Thyroid gland (tissue), 4 donors: ENCODE measurements at regions not wholly inside any gene's neighbourhood (a gene's known extent, or its start where the extent isn't known, plus 50 kb on each side); places are given as distances from the start of the nearest gene placed in this dataset.

Source experiments
- DNase-seq, 2 donors: peaks; one replicate each; pipeline ENCODE4 v3.0.0-alpha.2; 2019
- H3K27ac ChIP-seq, 3 donors: fragments of 200-600 bp; sonication (generic); 1 replicate in 2 of 3; 2 replicates in 1 of 3; pipeline ENCODE4 v1.5.1; 2016 to 2019; ENCODE audit warnings: mild to moderate bottlenecking in 1 of 3, moderate library complexity in 1 of 3
- H3K27me3 ChIP-seq: fragments of 200-600 bp; sonication (generic); one replicate; pipeline ENCODE4 v1.5.1; 2019
- H3K36me3 ChIP-seq, 2 donors: fragments of 200-600 bp; sonication (generic); one replicate each; pipeline ENCODE4 v1.5.1; 2016 to 2019
- H3K4me1 ChIP-seq, 2 donors: fragments of 200-600 bp; sonication (generic); one replicate each; pipeline ENCODE4 v1.5.1; 2017 to 2019
- H3K4me3 ChIP-seq, 3 donors: fragments of 200-600 bp; sonication (generic); replicated peaks in 1 of 3; 1 replicate in 2 of 3; 2 replicates in 1 of 3; pipeline ENCODE4 v1.5.1; 2016; ENCODE audit warnings: mild to moderate bottlenecking in 1 of 3
- H3K9me3 ChIP-seq: fragments of 200-600 bp; sonication (generic); one replicate; pipeline ENCODE4 v1.5.1; 2017
- CTCF ChIP-seq, 6 experiments: fragments of 200-600 bp in 3 of 6; fragments of 450-650 bp in 3 of 6; sonication (generic) in 3 of 6; IDR thresholded peaks; one replicate each; pipeline ENCODE4 v1.5.1; 2016 to 2019; ENCODE audit warnings: antibody characterized with exemption in 6 of 6, mild to moderate bottlenecking in 2 of 6, inconsistent platforms in 1 of 6, moderate library complexity in 1 of 6
- POLR2A ChIP-seq, 2 donors: fragments of 450-650 bp; IDR thresholded peaks; one replicate each; pipeline ENCODE4 v1.6.1; 2017; ENCODE audit warnings: antibody characterized with exemption in 2 of 2, mild to moderate bottlenecking in 2 of 2, moderate library complexity in 1 of 2
- WGBS, 2 donors: methylation state at CpG; one replicate each; pipeline ENCODE4 v1.1.5; 2017; 5-methylcytosine and 5-hydroxymethylcytosine counted together
- intact Hi-C: fragments of 100-400 bp; cut with DNase I; formaldehyde crosslinking; loops from one replicate; pipeline ENCODE4 v1.15.1; 2023

- intact Hi-C loops, result no loop called here
- WGBS, 2 donors, result 90 to 92% methylated on average over 4 of the region's 4 CpGs
Measured at GRCh38 chr20:60123652-60124051, 165.4 kb downstream of the CDH26 start.

GRCh38 chr20:60124776-60125381 is 166.7 kb downstream of the CDH26 start:
- Histone ChIP-seq H3K4me3 (no peak overlapping the region), H3K27me3 (no peaks in the 10 kb centered on the region), H3K9me3 (no peaks in the 10 kb centered on the region), H3K4me1 (no peaks in the 10 kb centered on the region), H3K36me3 (no peaks in the 10 kb centered on the region), H3K27ac (no peak overlapping the region)
- whole genome bisulfite sequencing, 2 donors, result 82 to 87% methylated on average over 3 of the region's 3 CpGs
- no peak for TF ChIP-seq CTCF (IDR thresholded peaks at IDR 0.05)
- TF ChIP-seq POLR2A (IDR thresholded peaks at IDR 0.05), result no peak
- no peak for DNase-seq
- intact Hi-C loops, result no loop called here

More at GRCh38 chr20:60123652-60124051, 165.4 kb downstream of the CDH26 start:
- TF ChIP-seq CTCF (IDR thresholded peaks at IDR 0.05), result no peak
- TF ChIP-seq POLR2A (IDR thresholded peaks at IDR 0.05), result no peak
- no peaks in the 10 kb centered on the region for H3K9me3 ChIP-seq
- DNase-seq, result no peak
- no peak overlapping the region for H3K27ac ChIP-seq
- H3K4me3 ChIP-seq, result no peak overlapping the region
- no peaks in the 10 kb centered on the region for H3K36me3 ChIP-seq
- no peaks in the 10 kb centered on the region for H3K27me3 ChIP-seq
- H3K4me1 ChIP-seq, result no peaks in the 10 kb centered on the region

GRCh38 chr20:60125513-60125912 is 167.3 kb downstream of the CDH26 start:
- Histone ChIP-seq H3K27ac (no peak overlapping the region), H3K4me1 (no peaks in the 10 kb centered on the region), H3K36me3 (no peaks in the 10 kb centered on the region), H3K9me3 (no peaks in the 10 kb centered on the region), H3K4me3 (no peak overlapping the region), H3K27me3 (no peaks in the 10 kb centered on the region)
- WGBS, 2 donors, result 86 to 91% methylated on average over 8 of the region's 8 CpGs
- TF ChIP-seq POLR2A (IDR thresholded peaks at IDR 0.05) (no peak), CTCF (IDR thresholded peaks at IDR 0.05) (no peak)
- intact Hi-C loops, result no loop called here
- DNase-seq, result no peak

- 86 to 93% methylated on average over 1 of the region's 1 CpG for WGBS, 2 donors
- Histone ChIP-seq H3K4me1 (no peaks in the 10 kb centered on the region), H3K36me3 (no peaks in the 10 kb centered on the region), H3K27me3 (no peaks in the 10 kb centered on the region), H3K4me3 (no peak overlapping the region), H3K27ac (no peak overlapping the region), H3K9me3 (no peaks in the 10 kb centered on the region)
- no peak for DNase-seq
- TF ChIP-seq POLR2A (IDR thresholded peaks at IDR 0.05) (no peak), CTCF (IDR thresholded peaks at IDR 0.05) (no peak)
- intact Hi-C loops, result no loop called here
Measured at GRCh38 chr20:60126975-60127374, 168.8 kb downstream of the CDH26 start.

GRCh38 chr20:60131375-60131774 is 173.2 kb downstream of the CDH26 start:
- DNase-seq, result no peak
- 66 to 67% methylated on average over 6 of the region's 6 CpGs for WGBS, 2 donors
- Histone ChIP-seq H3K27ac (no peak overlapping the region), H3K9me3 (no peaks in the 10 kb centered on the region), H3K4me1 (no peaks in the 10 kb centered on the region), H3K27me3 (no peaks in the 10 kb centered on the region), H3K4me3 (no peak overlapping the region), H3K36me3 (no peaks in the 10 kb centered on the region)
- TF ChIP-seq POLR2A (IDR thresholded peaks at IDR 0.05), result no peak
- TF ChIP-seq CTCF (IDR thresholded peaks at IDR 0.05), result no peak
- intact Hi-C loops, result no loop called here
